Skeletal muscle satellite cell (primary cell): ENCODE measurements at regions not wholly inside any gene's neighbourhood (a gene's known extent, or its start where the extent isn't known, plus 50 kb on each side); places are given as distances from the start of the nearest gene placed in this dataset.

Source experiments
- H3K27me3 ChIP-seq: 2 replicates; pipeline ENCODE4 v1.7.0; 2013; ENCODE audit warnings: low read length; ENCODE audit not compliant: control insufficient read depth, insufficient read depth
- H3K36me3 ChIP-seq: 2 replicates; pipeline ENCODE4 v1.7.0; 2013; ENCODE audit warnings: mild to moderate bottlenecking, control low read depth, low read length; ENCODE audit not compliant: insufficient read depth
- H3K4me1 ChIP-seq: 2 replicates; pipeline ENCODE4 v1.7.0; 2013; ENCODE audit warnings: low read length; ENCODE audit not compliant: control insufficient read depth, insufficient read depth
- H3K4me2 ChIP-seq: 2 replicates; pipeline ENCODE4 v1.7.0; 2013; ENCODE audit warnings: mild to moderate bottlenecking, low read length
- H3K4me3 ChIP-seq: 2 replicates; pipeline ENCODE4 v1.7.0; 2013; ENCODE audit warnings: low read length
- H3K9ac ChIP-seq: 2 replicates; pipeline ENCODE4 v1.7.0; 2013; ENCODE audit warnings: mild to moderate bottlenecking, low read depth, low read length, moderate library complexity
- H3K9me3 ChIP-seq: replicated peaks from 2 replicates; pipeline ENCODE4 v1.7.0; 2013; ENCODE audit warnings: mild to moderate bottlenecking, control low read depth, low read length

DNA sequence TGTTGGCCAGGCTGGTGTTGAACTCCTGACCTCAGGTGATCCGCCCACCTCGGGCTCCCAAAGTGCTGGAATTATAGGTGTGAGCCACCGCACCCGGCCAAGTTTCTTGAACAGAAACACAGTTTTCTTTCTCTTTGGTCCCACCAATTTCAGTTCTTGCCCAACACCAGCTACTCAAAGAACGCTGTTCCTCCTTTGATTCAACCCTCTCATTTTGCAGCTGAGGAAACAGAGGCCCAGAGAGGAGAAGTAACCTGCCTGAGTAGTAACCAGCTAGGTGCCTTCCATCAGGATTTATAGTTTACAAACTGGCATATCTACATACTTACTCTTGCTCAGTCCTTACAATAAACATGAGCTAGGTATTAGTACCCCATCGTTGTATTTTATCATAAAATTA lies 119.9 kb downstream of the SYF2 start:
- no peaks in the 10 kb centered on the region for H3K4me1 ChIP-seq

DNA sequence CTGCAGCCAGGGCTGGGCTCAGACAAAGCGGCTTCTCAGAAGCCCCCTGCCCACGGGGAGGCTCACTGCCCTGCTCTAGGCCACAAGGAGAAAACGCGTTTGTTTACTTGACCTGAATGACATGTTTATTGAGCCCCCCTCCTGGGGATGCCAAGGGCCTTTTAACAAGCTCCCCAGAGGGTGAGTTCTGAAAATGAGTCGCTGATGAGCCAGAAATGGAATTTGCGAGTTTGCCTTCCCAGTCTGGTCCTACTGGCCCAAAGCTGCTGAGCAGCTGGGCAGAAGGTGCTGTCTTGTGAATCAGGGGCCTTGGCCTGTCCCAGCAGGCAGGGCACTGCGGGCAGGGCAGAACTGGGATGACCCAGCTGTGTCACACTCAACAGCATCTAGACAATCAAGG lies 120.6 kb downstream of the SYF2 start:
- Histone ChIP-seq H3K27me3 (peaks cover 37% of the 10 kb centered on the region), H3K9me3 (no peaks in the 10 kb centered on the region), H3K4me2 (no peak overlapping the region), H3K4me3 (no peak overlapping the region), H3K9ac (no peak overlapping the region), H3K36me3 (no peaks in the 10 kb centered on the region), H3K4me1 (no peaks in the 10 kb centered on the region)

More for the DNA sequence above, 119.9 kb downstream of the SYF2 start:
- H3K4me3 ChIP-seq = no peak overlapping the region
- no peak overlapping the region for H3K4me2 ChIP-seq
- H3K9me3 ChIP-seq = no peaks in the 10 kb centered on the region
- peaks cover 30% of the 10 kb centered on the region for H3K27me3 ChIP-seq
- no peak overlapping the region for H3K9ac ChIP-seq
- no peaks in the 10 kb centered on the region for H3K36me3 ChIP-seq

GRCh38 chr1:25110485-25110884 lies 121.8 kb downstream of the SYF2 start:
- no peaks in the 10 kb centered on the region for H3K36me3 ChIP-seq

GRCh38 chr1:25110036-25110435 lies 122.3 kb downstream of the SYF2 start:
- no peak overlapping the region for H3K4me3 ChIP-seq

More at GRCh38 chr1:25110485-25110884, 121.8 kb downstream of the SYF2 start:
- no peaks in the 10 kb centered on the region for H3K4me1 ChIP-seq
- H3K4me2 ChIP-seq = no peak overlapping the region
- H3K9me3 ChIP-seq = no peaks in the 10 kb centered on the region
- no peak overlapping the region for H3K4me3 ChIP-seq
- no peak overlapping the region for H3K9ac ChIP-seq
- H3K27me3 ChIP-seq = peaks cover 46% of the 10 kb centered on the region

GRCh38 chr1:25109531-25109951 lies 122.8 kb downstream of the SYF2 start:
- Histone ChIP-seq H3K4me2 (no peak overlapping the region), H3K9ac (no peak overlapping the region), H3K36me3 (no peaks in the 10 kb centered on the region), H3K9me3 (no peaks in the 10 kb centered on the region), H3K4me1 (no peaks in the 10 kb centered on the region), H3K27me3 (peaks cover 49% of the 10 kb centered on the region), H3K4me3 (no peak overlapping the region)

More at GRCh38 chr1:25110036-25110435, 122.3 kb downstream of the SYF2 start:
- no peaks in the 10 kb centered on the region for H3K36me3 ChIP-seq
- no peaks in the 10 kb centered on the region for H3K9me3 ChIP-seq
- no peak overlapping the region for H3K9ac ChIP-seq
- no peak overlapping the region for H3K4me2 ChIP-seq
- H3K27me3 ChIP-seq = peaks cover 49% of the 10 kb centered on the region
- H3K4me1 ChIP-seq = no peaks in the 10 kb centered on the region

DNA sequence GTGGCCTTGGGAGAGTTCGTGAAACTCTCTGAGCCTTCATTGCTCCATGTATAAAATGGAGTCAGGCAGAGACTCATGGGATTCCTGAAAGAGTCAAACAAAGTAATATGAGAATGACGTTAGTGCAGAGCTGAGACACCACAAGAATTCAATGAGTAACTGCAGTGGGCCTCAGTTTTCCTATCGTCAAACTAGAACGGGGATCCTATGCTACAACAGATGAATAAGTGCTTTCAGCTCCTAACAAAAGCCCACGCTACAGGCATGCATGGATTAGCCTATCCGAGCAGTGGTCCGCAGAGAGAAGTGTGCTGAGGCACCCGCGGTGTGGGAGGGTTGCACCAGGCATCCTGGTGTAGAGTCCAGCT lies 124.7 kb downstream of the SYF2 start:
- Histone ChIP-seq H3K36me3 (no peaks in the 10 kb centered on the region), H3K4me2 (no peak overlapping the region), H3K4me3 (no peak overlapping the region), H3K4me1 (no peaks in the 10 kb centered on the region), H3K27me3 (peaks cover 53% of the 10 kb centered on the region), H3K9ac (no peak overlapping the region), H3K9me3 (no peaks in the 10 kb centered on the region)

- Histone ChIP-seq H3K4me2 (no peak overlapping the region), H3K4me3 (no peak overlapping the region), H3K9me3 (no peaks in the 10 kb centered on the region), H3K4me1 (no peaks in the 10 kb centered on the region), H3K36me3 (no peaks in the 10 kb centered on the region), H3K27me3 (peaks cover 54% of the 10 kb centered on the region), H3K9ac (no peak overlapping the region)
These were observed 125.2 kb downstream of the SYF2 start for GRCh38 chr1:25106976-25107642.

DNA sequence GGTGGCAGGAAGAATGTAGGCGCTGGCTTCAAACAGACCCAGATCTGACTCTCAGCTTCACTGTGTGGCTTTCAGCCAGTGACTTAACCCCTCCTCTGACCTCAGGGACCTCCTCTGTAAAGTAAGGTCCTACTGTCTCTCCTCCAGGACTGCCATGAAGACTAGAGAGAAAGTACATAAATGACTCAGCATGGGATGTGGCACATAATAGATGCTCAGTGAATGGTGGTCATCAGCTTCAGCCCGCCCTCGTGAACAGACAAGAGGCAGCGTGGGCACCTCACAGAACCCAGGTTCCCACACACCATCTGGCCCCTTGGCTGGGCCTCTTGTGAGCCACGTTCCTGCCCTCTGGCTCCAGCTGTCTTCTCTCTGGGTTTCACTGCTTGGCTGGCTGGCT lies 126.0 kb downstream of the SYF2 start:
- Histone ChIP-seq H3K4me1 (no peaks in the 10 kb centered on the region), H3K9me3 (no peaks in the 10 kb centered on the region), H3K4me2 (no peak overlapping the region), H3K36me3 (no peaks in the 10 kb centered on the region), H3K27me3 (peaks cover 56% of the 10 kb centered on the region), H3K4me3 (no peak overlapping the region), H3K9ac (no peak overlapping the region)

DNA sequence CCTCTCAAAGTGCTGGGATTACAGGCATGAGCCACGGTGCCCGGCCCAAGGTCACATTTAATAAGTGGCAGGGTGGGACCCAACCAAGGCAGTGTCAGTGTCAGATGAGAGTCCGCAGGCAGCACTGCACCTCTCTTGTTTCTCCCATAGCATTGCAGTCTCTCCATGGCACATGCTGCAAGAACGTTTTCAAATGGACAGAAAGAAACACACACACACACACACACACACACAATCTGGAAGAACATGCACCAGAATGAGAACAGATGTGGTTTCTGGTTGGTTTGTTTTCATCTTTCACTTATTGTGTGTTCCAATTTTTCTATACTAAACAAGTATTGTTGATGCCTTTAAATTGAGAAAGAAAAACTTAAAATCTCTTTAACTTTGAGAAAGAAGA lies 126.5 kb downstream of the SYF2 start:
- H3K4me2 ChIP-seq = no peak overlapping the region
- no peak overlapping the region for H3K4me3 ChIP-seq
- no peaks in the 10 kb centered on the region for H3K9me3 ChIP-seq
- H3K9ac ChIP-seq = no peak overlapping the region
- no peaks in the 10 kb centered on the region for H3K36me3 ChIP-seq
- no peaks in the 10 kb centered on the region for H3K4me1 ChIP-seq
- peaks cover 54% of the 10 kb centered on the region for H3K27me3 ChIP-seq

GRCh38 chr1:25104932-25105561 lies 127.3 kb downstream of the SYF2 start:
- H3K4me1 ChIP-seq = no peaks in the 10 kb centered on the region

DNA sequence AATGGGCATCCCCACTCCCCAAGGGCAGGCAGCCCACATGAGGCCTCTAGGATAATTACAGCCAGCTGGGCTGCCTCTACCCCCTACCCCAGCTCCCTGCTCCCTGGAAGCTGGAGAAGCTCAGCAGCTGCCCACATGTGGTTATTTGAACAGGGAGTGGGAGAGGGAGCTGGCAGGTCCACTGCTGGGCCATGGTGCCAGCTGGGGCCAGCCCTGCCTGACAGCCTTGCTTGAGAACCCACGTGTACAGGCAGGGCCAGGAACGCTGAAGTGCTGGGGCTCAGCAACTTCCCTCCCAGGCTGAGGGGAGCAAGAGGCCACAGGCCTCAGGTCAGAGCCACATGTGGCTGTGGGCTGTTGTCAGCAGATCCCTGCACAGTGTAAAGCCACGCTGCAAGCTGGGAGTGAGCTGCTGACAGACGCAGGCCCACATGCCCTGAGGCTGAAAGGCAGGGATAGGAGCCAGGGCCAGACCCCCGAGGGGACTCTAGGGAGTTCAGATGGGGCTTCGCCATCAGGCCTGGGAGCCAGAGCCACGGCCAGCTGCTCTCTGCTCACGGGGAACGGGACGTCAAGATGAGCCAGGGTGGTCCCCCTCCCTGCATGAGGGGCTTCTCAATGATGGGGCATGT lies 129.0 kb downstream of the SYF2 start:
- no peak overlapping the region for H3K4me2 ChIP-seq
- H3K9me3 ChIP-seq = no peaks in the 10 kb centered on the region
- H3K4me3 ChIP-seq = no peak overlapping the region
- no peaks in the 10 kb centered on the region for H3K4me1 ChIP-seq
- H3K36me3 ChIP-seq = no peaks in the 10 kb centered on the region
- H3K9ac ChIP-seq = no peak overlapping the region
- H3K27me3 ChIP-seq = peaks cover 68% of the 10 kb centered on the region

More at GRCh38 chr1:25104932-25105561, 127.3 kb downstream of the SYF2 start:
- Histone ChIP-seq H3K9ac (no peak overlapping the region), H3K36me3 (no peaks in the 10 kb centered on the region), H3K27me3 (peaks cover 54% of the 10 kb centered on the region), H3K4me3 (no peak overlapping the region), H3K4me2 (no peak overlapping the region), H3K9me3 (no peaks in the 10 kb centered on the region)
